ENCODE measurements at regions not wholly inside any gene's neighbourhood (a gene's known extent, or its start where the extent isn't known, plus 50 kb on each side); places are given as distances from the start of the nearest gene placed in this dataset.

- H3K4me1 ChIP-seq (ENCODE audit: insufficient read depth, low read length), result no peaks in the 10 kb centered on the region
- no peak overlapping the region for H3K9ac ChIP-seq (ENCODE audit: extremely low read depth, insufficient read length, low read length)
- H3K23ac ChIP-seq (ENCODE audit: insufficient read length, low read depth, low read length), result no peak overlapping the region
- no peak overlapping the region for H2AFZ ChIP-seq (ENCODE audit: low read length)
- no peak overlapping the region for H2BK5ac ChIP-seq (ENCODE audit: insufficient read length, low read length)
- no peak overlapping the region for H3K27ac ChIP-seq (ENCODE audit: insufficient read length, low read depth, low read length)
- DNase-seq, result no peak
- no peaks in the 10 kb centered on the region for H3K4me1 Mint-ChIP-seq
- no peak overlapping the region for H3K4me3 Mint-ChIP-seq
- H2BK15ac ChIP-seq (ENCODE audit: low read depth, low read length), result no peak overlapping the region
- H3K56ac ChIP-seq (ENCODE audit: insufficient read length, low read depth, low read length), result no peak overlapping the region
- H3K23me2 ChIP-seq (ENCODE audit: insufficient read length, low read depth, low read length, poor library complexity, severe bottlenecking), result peaks cover 3% of the 10 kb centered on the region
- no peak overlapping the region for H4K91ac ChIP-seq (ENCODE audit: insufficient read length, low read depth, low read length)
- H3K27me3 Mint-ChIP-seq (ENCODE audit: low read depth), result no peaks in the 10 kb centered on the region; the same call in 1 of the 2 replicates
- H3K79me2 ChIP-seq (ENCODE audit: insufficient read depth, low read length), result no peaks in the 10 kb centered on the region
- H4K5ac ChIP-seq (ENCODE audit: insufficient read length, low read depth, low read length), result no peak overlapping the region
- no peaks in the 10 kb centered on the region for H3K79me1 ChIP-seq (ENCODE audit: insufficient read depth, low read depth, low read length, poor library complexity, severe bottlenecking)
- no peak overlapping the region for H3K4me2 ChIP-seq (ENCODE audit: insufficient read depth, insufficient read length, low read length)
- no peaks in the 10 kb centered on the region for H3K27me3 ChIP-seq (ENCODE audit: insufficient read depth, low read length)
- no peak overlapping the region for H3K14ac ChIP-seq (ENCODE audit: insufficient read depth, low read length)
- no peaks in the 10 kb centered on the region for H4K20me1 ChIP-seq (ENCODE audit: control insufficient read depth, insufficient read depth, insufficient read length)
- H3K9me3 Mint-ChIP-seq, result no peaks in the 10 kb centered on the region
- no peak overlapping the region for H3K18ac ChIP-seq (ENCODE audit: insufficient read length, low read depth, low read length)
- H4K8ac ChIP-seq (replicated peaks; ENCODE audit: insufficient read length, low read depth, low read length), result no peak overlapping the region
- H2AK5ac ChIP-seq (ENCODE audit: insufficient read length, low read length), result no peak overlapping the region
- H2BK120ac ChIP-seq (ENCODE audit: low read depth, low read length, poor library complexity, severe bottlenecking), result no peak overlapping the region
- no peaks in the 10 kb centered on the region for H3K9me3 ChIP-seq (ENCODE audit: control insufficient read depth, low read depth, low read length)
- no peaks in the 10 kb centered on the region for H3K36me3 Mint-ChIP-seq (ENCODE audit: insufficient read depth in 1 of 3, low read depth in 3 of 3)
- no peak overlapping the region for H3K4ac ChIP-seq (ENCODE audit: low read depth, low read length)
- TF ChIP-seq CTCF (conservative IDR thresholded peaks at IDR 0.05), result no peak
- H2BK20ac ChIP-seq (ENCODE audit: low read depth, low read length, poor library complexity, severe bottlenecking), result no peak overlapping the region
- H3K27ac Mint-ChIP-seq, result no peak overlapping the region
- no peak overlapping the region for H2BK12ac ChIP-seq (ENCODE audit: insufficient read length, low read depth, low read length)
- no peak overlapping the region for H3T11ph ChIP-seq (ENCODE audit: low read length)
- no CpG with 5 or more reads among the region's 1 CpG for WGBS (ENCODE audit: extremely low coverage, insufficient read length, low lambda C conversion rate)
Measured at GRCh38 chr15:79702621-79703020, 194.2 kb downstream of the MTHFS start.
